ENCODE measurements at regions not wholly inside any gene's neighbourhood (a gene's known extent, or its start where the extent isn't known, plus 50 kb on each side); places are given as distances from the start of the nearest gene placed in this dataset.

GRCh38 chr16:35525979-35526590 is 2066.7 kb downstream of the TP53TG3F start:
- Histone ChIP-seq H3K9ac (ENCODE audit: low read length) (no peak overlapping the region), H3K9me3 (ENCODE audit: control extremely low read depth in 1 of 3, control insufficient read depth in 2 of 3, insufficient read depth in 1 of 3, low read length in 2 of 3) (peaks cover 1 to 28% (median 8%) of the 10 kb centered on the region in 3 donors), H3K36me3 (replicated peaks in 1 of 2; ENCODE audit: control extremely low read depth in 1 of 2, control insufficient read depth in 1 of 2, extremely low read depth in 1 of 2, insufficient read depth in 2 of 2, low read length in 1 of 2) (no peaks in the 10 kb centered on the region), H3K79me2 (ENCODE audit: control insufficient read depth, insufficient read depth, low read length) (no peaks in the 10 kb centered on the region), H3K27me3 (replicated peaks in 1 of 4; ENCODE audit: control extremely low read depth in 1 of 4, control insufficient read depth in 3 of 4, insufficient read depth in 4 of 4, low read length in 3 of 4) (no peaks in the 10 kb centered on the region), H2AFZ (ENCODE audit: insufficient read depth, low read depth, low read length, poor library complexity, severe bottlenecking) (no peak overlapping the region), H3K27ac (ENCODE audit: low read length in 2 of 2) (no peak overlapping the region), H3K4me3 (ENCODE audit: control extremely low read depth in 1 of 5, extremely low read depth in 1 of 5, insufficient read depth in 1 of 5, low read depth in 2 of 5, low read length in 4 of 5) (no peak overlapping the region), H3K4me2 (replicated peaks; ENCODE audit: low read depth, low read length, poor library complexity, severe bottlenecking) (no peak overlapping the region), H4K20me1 (ENCODE audit: control insufficient read depth, insufficient read depth, low read length, poor library complexity, severe bottlenecking) (no peaks in the 10 kb centered on the region), H3K4me1 (ENCODE audit: control insufficient read depth in 2 of 2, insufficient read depth in 2 of 2, low read length in 2 of 2) (no peaks in the 10 kb centered on the region)
- no peaks in the 10 kb centered on the region for H3K27me3 Mint-ChIP-seq
- WGBS (ENCODE audit: insufficient coverage): 78% methylated on average over 26 of the region's 26 CpGs
- intact Hi-C loops (cut with micrococcal nuclease): no loop called here
- no peaks in the 10 kb centered on the region for H3K4me1 Mint-ChIP-seq
- peaks cover 11% of the 10 kb centered on the region for H3K9me3 Mint-ChIP-seq (ENCODE audit: insufficient read depth)
- no peak for TF ChIP-seq EZH2 (IDR thresholded peaks at IDR 0.05; ENCODE audit: borderline replicate concordance, insufficient read depth, low read depth, low read length, poor library complexity, severe bottlenecking)
- ChIA-PET POLR2A (no interaction called here), CTCF (no interaction called here)
- no peak overlapping the region for H3K4me3 Mint-ChIP-seq
- H3K27ac Mint-ChIP-seq: no peak overlapping the region
- ATAC-seq (ENCODE audit: low read depth) (no peak), DNase-seq (no peak)

DNA sequence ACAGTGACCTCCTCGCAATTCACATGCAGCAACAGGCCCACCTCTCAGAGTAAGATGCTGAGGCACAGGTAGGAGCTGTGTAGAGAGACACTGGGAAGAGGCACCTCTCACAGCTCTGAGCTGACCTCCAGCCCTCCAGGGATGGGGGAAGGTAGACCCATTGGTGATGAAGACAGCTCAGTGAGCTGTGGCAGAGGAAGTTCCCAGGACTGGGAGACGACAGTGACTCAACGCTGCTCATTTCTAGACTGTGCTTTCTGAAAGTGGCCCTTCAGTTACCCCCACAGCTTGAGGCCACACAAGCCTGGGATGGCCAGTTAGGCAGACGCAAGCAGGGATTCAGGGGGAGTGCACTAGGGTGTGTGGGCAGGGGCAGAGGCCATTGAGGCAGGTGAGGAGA is 2073.2 kb downstream of the TP53TG3F start:
- H3K9ac ChIP-seq (ENCODE audit: low read length): no peak overlapping the region
- H3K79me2 ChIP-seq (ENCODE audit: control insufficient read depth, insufficient read depth, low read length): no peaks in the 10 kb centered on the region
- H3K27me3 Mint-ChIP-seq: no peaks in the 10 kb centered on the region
- no peaks in the 10 kb centered on the region for H4K20me1 ChIP-seq (ENCODE audit: control insufficient read depth, insufficient read depth, low read length, poor library complexity, severe bottlenecking)
- no peak overlapping the region for H3K4me3 Mint-ChIP-seq
- H3K4me1 Mint-ChIP-seq: no peaks in the 10 kb centered on the region
- H3K4me3 ChIP-seq (ENCODE audit: control extremely low read depth in 1 of 5, extremely low read depth in 1 of 5, insufficient read depth in 1 of 5, low read depth in 2 of 5, low read length in 4 of 5): no peak overlapping the region
- no peak overlapping the region for H2AFZ ChIP-seq (ENCODE audit: insufficient read depth, low read depth, low read length, poor library complexity, severe bottlenecking)
- H3K27me3 ChIP-seq (replicated peaks in 1 of 4; ENCODE audit: control extremely low read depth in 1 of 4, control insufficient read depth in 3 of 4, insufficient read depth in 4 of 4, low read length in 3 of 4): no peaks in the 10 kb centered on the region
- ATAC-seq (ENCODE audit: low read depth) (no peak), DNase-seq (no peak)
- ChIA-PET POLR2A (no interaction called here), CTCF (no interaction called here)
- no peak overlapping the region for H3K27ac ChIP-seq (ENCODE audit: low read length in 2 of 2)
- H3K9me3 Mint-ChIP-seq (ENCODE audit: insufficient read depth): peaks cover 2% of the 10 kb centered on the region
- no peak overlapping the region for H3K4me2 ChIP-seq (replicated peaks; ENCODE audit: low read depth, low read length, poor library complexity, severe bottlenecking)
- H3K9me3 ChIP-seq (ENCODE audit: control extremely low read depth in 1 of 3, control insufficient read depth in 2 of 3, insufficient read depth in 1 of 3, low read length in 2 of 3): peaks cover 1 to 34% (median 2%) of the 10 kb centered on the region in 3 donors
- no peak overlapping the region for H3K27ac Mint-ChIP-seq
- 100% methylated on average over 2 of the region's 4 CpGs for WGBS (ENCODE audit: insufficient coverage)
- no peaks in the 10 kb centered on the region for H3K4me1 ChIP-seq (ENCODE audit: control insufficient read depth in 2 of 2, insufficient read depth in 2 of 2, low read length in 2 of 2)
- no peaks in the 10 kb centered on the region for H3K36me3 ChIP-seq (replicated peaks in 1 of 2; ENCODE audit: control extremely low read depth in 1 of 2, control insufficient read depth in 1 of 2, extremely low read depth in 1 of 2, insufficient read depth in 2 of 2, low read length in 1 of 2)
- TF ChIP-seq, protein P1, sequence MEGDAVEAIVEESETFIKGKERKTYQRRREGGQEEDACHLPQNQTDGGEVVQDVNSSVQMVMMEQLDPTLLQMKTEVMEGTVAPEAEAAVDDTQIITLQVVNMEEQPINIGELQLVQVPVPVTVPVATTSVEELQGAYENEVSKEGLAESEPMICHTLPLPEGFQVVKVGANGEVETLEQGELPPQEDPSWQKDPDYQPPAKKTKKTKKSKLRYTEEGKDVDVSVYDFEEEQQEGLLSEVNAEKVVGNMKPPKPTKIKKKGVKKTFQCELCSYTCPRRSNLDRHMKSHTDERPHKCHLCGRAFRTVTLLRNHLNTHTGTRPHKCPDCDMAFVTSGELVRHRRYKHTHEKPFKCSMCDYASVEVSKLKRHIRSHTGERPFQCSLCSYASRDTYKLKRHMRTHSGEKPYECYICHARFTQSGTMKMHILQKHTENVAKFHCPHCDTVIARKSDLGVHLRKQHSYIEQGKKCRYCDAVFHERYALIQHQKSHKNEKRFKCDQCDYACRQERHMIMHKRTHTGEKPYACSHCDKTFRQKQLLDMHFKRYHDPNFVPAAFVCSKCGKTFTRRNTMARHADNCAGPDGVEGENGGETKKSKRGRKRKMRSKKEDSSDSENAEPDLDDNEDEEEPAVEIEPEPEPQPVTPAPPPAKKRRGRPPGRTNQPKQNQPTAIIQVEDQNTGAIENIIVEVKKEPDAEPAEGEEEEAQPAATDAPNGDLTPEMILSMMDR (IDR thresholded peaks at IDR 0.05): no peak
- TF ChIP-seq EZH2 (IDR thresholded peaks at IDR 0.05; ENCODE audit: borderline replicate concordance, insufficient read depth, low read depth, low read length, poor library complexity, severe bottlenecking): no peak
- intact Hi-C loops (cut with micrococcal nuclease): no loop called here

Measured in B cell (primary cell).